GM12878 (cell line): ENCODE measurements at regions not wholly inside any gene's neighbourhood (a gene's known extent, or its start where the extent isn't known, plus 50 kb on each side); places are given as distances from the start of the nearest gene placed in this dataset.

ENCODE experiments used
- BHLHE40 ChIP-seq, 2 experiments: fragments of 450-650 bp in 1 of 2; IDR thresholded peaks; 2 replicates each; pipeline ENCODE4 v1.6.1; 2011 to 2017; ENCODE audit warnings: low read depth in 2 of 2, borderline replicate concordance in 1 of 2, improper control_type of control experiment in 1 of 2, low read length in 1 of 2, mild to moderate bottlenecking in 1 of 2
- EP300 ChIP-seq, 2 experiments: fragments of 150-350 bp in 1 of 2; IDR thresholded peaks; 2 replicates each; pipeline ENCODE4 v1.6.1; 2011 to 2012; ENCODE audit warnings: low read depth in 2 of 2, low read length in 2 of 2, borderline replicate concordance in 1 of 2, improper control_type of control experiment in 1 of 2, inconsistent platforms in 1 of 2; ENCODE audit not compliant: control insufficient read depth in 1 of 2
- LARP7 ChIP-seq: fragments of 450-650 bp; IDR thresholded peaks from 2 replicates; pipeline ENCODE4 v1.6.1; 2017; ENCODE audit warnings: mild to moderate bottlenecking
- NFYB ChIP-seq: IDR thresholded peaks from 2 replicates; pipeline ENCODE4 v1.6.1; 2011; ENCODE audit warnings: low read depth, mild to moderate bottlenecking, low read length, improper control_type of control experiment, moderate library complexity; ENCODE audit not compliant: insufficient read depth
- PAX5 ChIP-seq: IDR thresholded peaks from 2 replicates; pipeline ENCODE4 v1.6.1; 2011; ENCODE audit warnings: low read depth, low read length, borderline replicate concordance
- POLR2A ChIP-seq: IDR thresholded peaks from 2 replicates; pipeline ENCODE4 v1.6.1; 2011; ENCODE audit warnings: low read depth, mild to moderate bottlenecking, low read length
- ZNF384 ChIP-seq: IDR thresholded peaks from 2 replicates; pipeline ENCODE4 v1.6.1; 2012; ENCODE audit warnings: low read depth, mild to moderate bottlenecking, low read length, improper control_type of control experiment, borderline replicate concordance
- ZNF622 ChIP-seq: fragments of 450-650 bp; IDR thresholded peaks from 2 replicates; pipeline ENCODE4 v1.6.1; 2017; ENCODE audit warnings: mild to moderate bottlenecking, inconsistent platforms
- TF ChIP-seq, protein P1 (sequence below), 3 experiments: IDR thresholded peaks in 2 of 3; conservative IDR thresholded peaks in 1 of 3; 2 replicates each; pipeline ENCODE4 v1.5.1; 2011; ENCODE audit warnings: low read depth in 3 of 3, low read length in 3 of 3, mild to moderate bottlenecking in 3 of 3, control low read depth in 2 of 3, moderate library complexity in 2 of 3, inconsistent platforms in 1 of 3, mixed read lengths in 1 of 3; ENCODE audit not compliant: control insufficient read depth in 2 of 3, insufficient read depth in 1 of 3; ENCODE audit errors: extremely low read depth in 1 of 3
- TF ChIP-seq, protein P2 (sequence below): IDR thresholded peaks from 2 replicates; pipeline ENCODE4 v1.6.1; 2012; ENCODE audit warnings: mild to moderate bottlenecking, low read depth, low read length

DNA sequence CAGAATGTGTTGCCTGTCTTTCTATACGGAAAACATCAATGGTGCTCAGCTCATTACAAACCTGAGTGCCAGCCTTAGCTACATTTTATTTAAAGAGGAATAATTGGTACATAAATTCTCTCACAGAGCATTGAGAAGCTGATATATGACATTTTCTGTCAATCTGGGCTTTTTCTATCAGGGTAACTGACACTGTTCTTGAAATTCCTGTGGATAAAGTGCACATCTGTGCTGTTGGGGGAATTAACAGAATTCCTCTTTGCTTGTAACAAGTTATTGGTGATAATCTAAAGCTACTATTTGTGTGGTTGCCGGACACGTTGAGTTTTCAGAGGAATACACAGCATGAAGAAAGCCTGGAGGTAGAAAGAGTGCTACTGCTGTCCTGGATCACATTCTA lies 668.6 kb downstream of the SORCS1 start:
- TF ChIP-seq PAX5 (no peak), EP300 (IDR thresholded peaks at IDR 0.05; ENCODE audit: borderline replicate concordance in 1 of 2, control insufficient read depth in 1 of 2, low read depth in 2 of 2, low read length in 2 of 2) (no peak), ZNF384 (no peak), ZNF622 (no peak), POLR2A (no peak), BHLHE40 (IDR thresholded peaks at IDR 0.05; ENCODE audit: borderline replicate concordance in 1 of 2, low read depth in 2 of 2, low read length in 1 of 2) (no peak), NFYB (no peak), LARP7 (no peak)
- TF ChIP-seq, protein P1, sequence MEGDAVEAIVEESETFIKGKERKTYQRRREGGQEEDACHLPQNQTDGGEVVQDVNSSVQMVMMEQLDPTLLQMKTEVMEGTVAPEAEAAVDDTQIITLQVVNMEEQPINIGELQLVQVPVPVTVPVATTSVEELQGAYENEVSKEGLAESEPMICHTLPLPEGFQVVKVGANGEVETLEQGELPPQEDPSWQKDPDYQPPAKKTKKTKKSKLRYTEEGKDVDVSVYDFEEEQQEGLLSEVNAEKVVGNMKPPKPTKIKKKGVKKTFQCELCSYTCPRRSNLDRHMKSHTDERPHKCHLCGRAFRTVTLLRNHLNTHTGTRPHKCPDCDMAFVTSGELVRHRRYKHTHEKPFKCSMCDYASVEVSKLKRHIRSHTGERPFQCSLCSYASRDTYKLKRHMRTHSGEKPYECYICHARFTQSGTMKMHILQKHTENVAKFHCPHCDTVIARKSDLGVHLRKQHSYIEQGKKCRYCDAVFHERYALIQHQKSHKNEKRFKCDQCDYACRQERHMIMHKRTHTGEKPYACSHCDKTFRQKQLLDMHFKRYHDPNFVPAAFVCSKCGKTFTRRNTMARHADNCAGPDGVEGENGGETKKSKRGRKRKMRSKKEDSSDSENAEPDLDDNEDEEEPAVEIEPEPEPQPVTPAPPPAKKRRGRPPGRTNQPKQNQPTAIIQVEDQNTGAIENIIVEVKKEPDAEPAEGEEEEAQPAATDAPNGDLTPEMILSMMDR (IDR thresholded peaks at IDR 0.05 in 2 of 3, conservative IDR thresholded peaks at IDR 0.05 in 1 of 3; ENCODE audit: control insufficient read depth in 2 of 3, extremely low read depth in 1 of 3, insufficient read depth in 1 of 3, low read depth in 3 of 3, low read length in 3 of 3): no peak
- TF ChIP-seq, protein P2, sequence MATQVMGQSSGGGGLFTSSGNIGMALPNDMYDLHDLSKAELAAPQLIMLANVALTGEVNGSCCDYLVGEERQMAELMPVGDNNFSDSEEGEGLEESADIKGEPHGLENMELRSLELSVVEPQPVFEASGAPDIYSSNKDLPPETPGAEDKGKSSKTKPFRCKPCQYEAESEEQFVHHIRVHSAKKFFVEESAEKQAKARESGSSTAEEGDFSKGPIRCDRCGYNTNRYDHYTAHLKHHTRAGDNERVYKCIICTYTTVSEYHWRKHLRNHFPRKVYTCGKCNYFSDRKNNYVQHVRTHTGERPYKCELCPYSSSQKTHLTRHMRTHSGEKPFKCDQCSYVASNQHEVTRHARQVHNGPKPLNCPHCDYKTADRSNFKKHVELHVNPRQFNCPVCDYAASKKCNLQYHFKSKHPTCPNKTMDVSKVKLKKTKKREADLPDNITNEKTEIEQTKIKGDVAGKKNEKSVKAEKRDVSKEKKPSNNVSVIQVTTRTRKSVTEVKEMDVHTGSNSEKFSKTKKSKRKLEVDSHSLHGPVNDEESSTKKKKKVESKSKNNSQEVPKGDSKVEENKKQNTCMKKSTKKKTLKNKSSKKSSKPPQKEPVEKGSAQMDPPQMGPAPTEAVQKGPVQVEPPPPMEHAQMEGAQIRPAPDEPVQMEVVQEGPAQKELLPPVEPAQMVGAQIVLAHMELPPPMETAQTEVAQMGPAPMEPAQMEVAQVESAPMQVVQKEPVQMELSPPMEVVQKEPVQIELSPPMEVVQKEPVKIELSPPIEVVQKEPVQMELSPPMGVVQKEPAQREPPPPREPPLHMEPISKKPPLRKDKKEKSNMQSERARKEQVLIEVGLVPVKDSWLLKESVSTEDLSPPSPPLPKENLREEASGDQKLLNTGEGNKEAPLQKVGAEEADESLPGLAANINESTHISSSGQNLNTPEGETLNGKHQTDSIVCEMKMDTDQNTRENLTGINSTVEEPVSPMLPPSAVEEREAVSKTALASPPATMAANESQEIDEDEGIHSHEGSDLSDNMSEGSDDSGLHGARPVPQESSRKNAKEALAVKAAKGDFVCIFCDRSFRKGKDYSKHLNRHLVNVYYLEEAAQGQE: no peak
